Brain pericyte (primary cell): ENCODE measurements at regions not wholly inside any gene's neighbourhood (a gene's known extent, or its start where the extent isn't known, plus 50 kb on each side); places are given as distances from the start of the nearest gene placed in this dataset.

ENCODE experiments used
- DNase-seq: peaks from one replicate; pipeline ENCODE4 v3.0.0-alpha.2; 2012; ENCODE audit warnings: low read depth, low spot score

- DNase-seq, result no peak
These were observed 176.4 kb downstream of the CCDC71L start for GRCh38 chr7:106484562-106484961.

- no peak for DNase-seq
These were observed 178.9 kb downstream of the CCDC71L start for GRCh38 chr7:106482091-106482490.

GRCh38 chr7:106480616-106481031 is 180.3 kb downstream of the CCDC71L start:
- no peak for DNase-seq

- no peak for DNase-seq
These were observed 180.8 kb downstream of the CCDC71L start for GRCh38 chr7:106480161-106480579.

GRCh38 chr7:106476751-106477150 is 184.2 kb downstream of the CCDC71L start:
- no peak for DNase-seq

GRCh38 chr7:106472741-106473140 is 188.0 kb upstream of the NAMPT start:
- DNase-seq, result no peak

- no peak for DNase-seq
These were observed 187.1 kb upstream of the NAMPT start for GRCh38 chr7:106471686-106472440.

- no peak for DNase-seq
These were observed 186.2 kb upstream of the NAMPT start for GRCh38 chr7:106471021-106471420.

- DNase-seq, result no peak
These were observed 182.1 kb upstream of the NAMPT start for GRCh38 chr7:106466867-106467266.

- no peak for DNase-seq
These were observed 181.1 kb upstream of the NAMPT start for GRCh38 chr7:106465704-106466468.

- DNase-seq, result no peak
These were observed 179.9 kb upstream of the NAMPT start for GRCh38 chr7:106464651-106465050.

GRCh38 chr7:106463851-106464611 is 179.2 kb upstream of the NAMPT start:
- no peak for DNase-seq

- no peak for DNase-seq
These were observed 178.2 kb upstream of the NAMPT start for GRCh38 chr7:106462914-106463482.

GRCh38 chr7:106462365-106462859 is 177.6 kb upstream of the NAMPT start:
- no peak for DNase-seq

- no peak for DNase-seq
These were observed 176.0 kb upstream of the NAMPT start for GRCh38 chr7:106460792-106461254.

GRCh38 chr7:106459397-106460072 is 174.8 kb upstream of the NAMPT start:
- DNase-seq, result no peak

GRCh38 chr7:106457678-106458077 is 172.9 kb upstream of the NAMPT start:
- DNase-seq, result no peak

GRCh38 chr7:106456329-106456728 is 171.5 kb upstream of the NAMPT start:
- no peak for DNase-seq

- DNase-seq, result no peak
These were observed 167.5 kb upstream of the NAMPT start for GRCh38 chr7:106452031-106452851.

GRCh38 chr7:106451171-106451570 is 166.4 kb upstream of the NAMPT start:
- no peak for DNase-seq
